ENCODE measurements at regions not wholly inside any gene's neighbourhood (a gene's known extent, or its start where the extent isn't known, plus 50 kb on each side); places are given as distances from the start of the nearest gene placed in this dataset.

DNA sequence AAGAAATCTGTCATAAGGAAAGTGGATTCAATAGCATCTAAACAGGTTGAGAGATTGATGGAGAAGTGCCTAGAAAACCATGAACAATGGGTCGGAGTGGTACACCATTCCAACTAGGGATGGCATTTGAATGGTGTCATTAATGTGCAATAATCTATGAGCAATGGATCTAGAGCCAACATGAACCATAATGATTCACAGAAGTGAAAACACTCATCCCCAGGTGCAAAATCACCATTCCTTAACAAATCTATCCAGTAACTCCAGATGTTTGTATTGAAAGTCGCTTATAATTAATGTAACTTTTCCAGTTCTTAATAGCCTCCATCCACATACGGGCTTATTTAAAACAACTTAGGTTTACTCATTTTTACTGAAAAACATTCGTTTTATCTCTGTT lies 201.3 kb upstream of the ADGRL4 start:
- no peak overlapping the region for H3K27ac ChIP-seq
- H3K27me3 ChIP-seq = no peaks in the 10 kb centered on the region
- intact Hi-C loops (cut with DNase I) = no loop called here
- H3K4me3 ChIP-seq = no peak overlapping the region
- H3K9me3 ChIP-seq = no peaks in the 10 kb centered on the region
- DNase-seq = no peak
- WGBS, 2 donors = 61 to 63% methylated on average over 4 of the region's 4 CpGs
- no peak for TF ChIP-seq POLR2A (IDR thresholded peaks at IDR 0.05)
- TF ChIP-seq, protein P1, sequence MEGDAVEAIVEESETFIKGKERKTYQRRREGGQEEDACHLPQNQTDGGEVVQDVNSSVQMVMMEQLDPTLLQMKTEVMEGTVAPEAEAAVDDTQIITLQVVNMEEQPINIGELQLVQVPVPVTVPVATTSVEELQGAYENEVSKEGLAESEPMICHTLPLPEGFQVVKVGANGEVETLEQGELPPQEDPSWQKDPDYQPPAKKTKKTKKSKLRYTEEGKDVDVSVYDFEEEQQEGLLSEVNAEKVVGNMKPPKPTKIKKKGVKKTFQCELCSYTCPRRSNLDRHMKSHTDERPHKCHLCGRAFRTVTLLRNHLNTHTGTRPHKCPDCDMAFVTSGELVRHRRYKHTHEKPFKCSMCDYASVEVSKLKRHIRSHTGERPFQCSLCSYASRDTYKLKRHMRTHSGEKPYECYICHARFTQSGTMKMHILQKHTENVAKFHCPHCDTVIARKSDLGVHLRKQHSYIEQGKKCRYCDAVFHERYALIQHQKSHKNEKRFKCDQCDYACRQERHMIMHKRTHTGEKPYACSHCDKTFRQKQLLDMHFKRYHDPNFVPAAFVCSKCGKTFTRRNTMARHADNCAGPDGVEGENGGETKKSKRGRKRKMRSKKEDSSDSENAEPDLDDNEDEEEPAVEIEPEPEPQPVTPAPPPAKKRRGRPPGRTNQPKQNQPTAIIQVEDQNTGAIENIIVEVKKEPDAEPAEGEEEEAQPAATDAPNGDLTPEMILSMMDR (IDR thresholded peaks at IDR 0.05) = no peak
- H3K36me3 ChIP-seq = no peaks in the 10 kb centered on the region
- H3K4me1 ChIP-seq = no peaks in the 10 kb centered on the region

DNA sequence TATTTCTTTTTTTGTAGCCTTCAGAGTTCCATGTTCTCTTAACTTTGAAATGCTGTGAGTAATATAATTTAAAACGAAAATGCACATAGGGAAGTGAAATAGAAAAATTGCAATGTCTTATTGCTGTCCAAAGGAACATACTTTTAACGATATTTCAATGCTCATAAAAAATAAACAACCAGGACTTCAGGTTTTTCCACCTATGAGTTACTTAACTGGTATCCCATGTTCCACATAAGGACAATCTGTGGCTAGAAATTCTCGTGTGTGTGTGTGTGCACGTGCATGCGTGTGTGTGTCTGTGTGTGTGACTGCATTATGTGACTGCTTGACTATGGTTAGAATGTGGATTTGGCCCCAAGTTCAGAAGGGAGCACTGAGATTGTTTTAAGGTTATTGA lies 200.8 kb upstream of the ADGRL4 start:
- intact Hi-C loops (cut with DNase I) = no loop called here
- Histone ChIP-seq H3K36me3 (no peaks in the 10 kb centered on the region), H3K27me3 (no peaks in the 10 kb centered on the region), H3K27ac (no peak overlapping the region), H3K9me3 (no peaks in the 10 kb centered on the region), H3K4me3 (no peak overlapping the region), H3K4me1 (no peaks in the 10 kb centered on the region)
- 65 to 77% methylated on average over 5 of the region's 5 CpGs for WGBS, 2 donors
- no peak for DNase-seq
- TF ChIP-seq, protein P1 (IDR thresholded peaks at IDR 0.05) = no peak
- no peak for TF ChIP-seq POLR2A (IDR thresholded peaks at IDR 0.05)

DNA sequence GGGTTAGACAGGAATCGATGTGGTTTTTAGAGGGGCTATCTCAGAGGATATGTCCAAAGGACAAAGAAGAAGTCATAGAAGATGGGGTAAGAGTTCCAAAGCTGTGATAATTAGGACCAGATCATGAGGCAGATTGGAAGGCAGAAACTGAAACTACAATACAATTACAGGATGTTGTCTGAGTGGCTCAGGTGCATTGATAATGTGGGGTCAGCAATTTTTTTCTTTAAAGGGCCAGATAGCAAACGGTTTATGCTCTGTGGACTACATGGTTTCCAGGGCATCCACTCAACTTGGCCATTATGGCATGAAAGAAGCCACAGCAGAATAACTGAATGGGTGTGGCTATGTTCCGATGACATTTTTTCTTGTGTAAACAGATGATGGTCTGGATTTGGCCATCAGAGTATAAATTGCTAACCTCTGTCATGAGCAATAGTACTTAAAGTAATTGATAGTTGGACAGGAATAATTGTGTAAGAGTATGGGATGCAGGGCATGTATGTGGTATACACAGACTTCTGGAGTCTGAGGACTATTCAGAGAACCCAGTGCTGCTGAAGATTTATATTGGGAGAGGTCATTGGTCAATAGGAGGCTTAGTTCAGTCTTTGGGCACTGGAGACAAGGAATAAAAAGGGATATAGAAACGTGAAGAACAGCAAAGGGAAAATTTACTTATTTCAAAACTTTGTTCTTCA lies 198.4 kb upstream of the ADGRL4 start:
- Histone ChIP-seq H3K36me3 (no peaks in the 10 kb centered on the region), H3K4me3 (no peak overlapping the region), H3K9me3 (no peaks in the 10 kb centered on the region), H3K4me1 (no peaks in the 10 kb centered on the region), H3K27ac (no peak overlapping the region), H3K27me3 (no peaks in the 10 kb centered on the region)
- WGBS, 2 donors = 62 to 64% methylated on average over 4 of the region's 4 CpGs
- DNase-seq = no peak
- TF ChIP-seq POLR2A (IDR thresholded peaks at IDR 0.05) = no peak
- TF ChIP-seq, protein P1 (IDR thresholded peaks at IDR 0.05) = no peak
- intact Hi-C loops (cut with DNase I) = no loop called here

DNA sequence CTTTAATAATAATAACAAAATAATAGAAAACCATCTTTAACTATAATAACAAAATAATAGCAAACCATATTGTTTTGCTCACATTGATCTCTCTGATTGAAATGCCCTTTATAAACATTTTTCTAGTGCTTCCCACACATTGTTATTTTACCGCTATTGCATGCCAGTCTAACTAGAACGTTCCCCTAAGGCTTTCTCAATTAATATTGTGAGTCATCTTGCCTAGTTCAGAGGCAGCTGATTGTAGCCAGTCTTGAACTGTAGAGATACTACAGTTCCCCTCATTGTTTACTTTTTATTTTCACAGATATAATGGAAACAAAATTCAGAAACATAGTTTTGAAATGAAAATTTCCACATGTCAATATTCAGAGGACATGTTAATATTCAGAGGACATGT lies 192.3 kb upstream of the ADGRL4 start:
- Histone ChIP-seq H3K27ac (no peak overlapping the region), H3K4me3 (no peak overlapping the region), H3K27me3 (no peaks in the 10 kb centered on the region), H3K9me3 (no peaks in the 10 kb centered on the region), H3K36me3 (no peaks in the 10 kb centered on the region), H3K4me1 (no peaks in the 10 kb centered on the region)
- no peak for DNase-seq
- intact Hi-C loops (cut with DNase I) = no loop called here
- WGBS, 2 donors = 26 to 34% methylated on average over 2 of the region's 2 CpGs
- TF ChIP-seq, protein P1 (IDR thresholded peaks at IDR 0.05) = no peak
- TF ChIP-seq POLR2A (IDR thresholded peaks at IDR 0.05) = no peak

DNA sequence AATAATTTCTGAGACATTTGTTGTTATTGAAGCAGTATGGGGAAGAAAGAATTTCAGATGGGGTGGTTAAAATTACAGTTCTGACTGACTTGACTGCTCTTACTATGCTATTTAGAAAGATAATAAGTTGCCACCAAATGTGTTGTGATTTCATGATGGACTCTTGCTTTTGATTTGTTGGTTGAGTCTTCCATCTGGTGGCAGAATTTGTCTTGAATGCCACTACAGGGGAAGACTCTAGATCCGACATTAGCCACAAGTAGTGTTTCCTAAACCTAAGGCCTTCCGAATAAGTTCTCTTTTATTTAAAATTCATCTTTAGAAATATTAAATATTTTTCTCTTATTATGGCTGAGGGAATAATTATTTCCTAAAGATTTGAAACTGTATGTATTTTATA lies 190.9 kb upstream of the ADGRL4 start:
- H3K36me3 ChIP-seq = no peaks in the 10 kb centered on the region
- no peaks in the 10 kb centered on the region for H3K9me3 ChIP-seq
- TF ChIP-seq, protein P1 (IDR thresholded peaks at IDR 0.05) = no peak
- no peak for TF ChIP-seq POLR2A (IDR thresholded peaks at IDR 0.05)
- no peak for DNase-seq
- 74 to 77% methylated on average over 2 of the region's 2 CpGs for WGBS, 2 donors
- intact Hi-C loops (cut with DNase I) = no loop called here
- no peak overlapping the region for H3K4me3 ChIP-seq
- H3K27ac ChIP-seq = no peak overlapping the region
- no peaks in the 10 kb centered on the region for H3K4me1 ChIP-seq
- no peaks in the 10 kb centered on the region for H3K27me3 ChIP-seq
